ENCODE measurements at regions not wholly inside any gene's neighbourhood (a gene's known extent, or its start where the extent isn't known, plus 50 kb on each side); places are given as distances from the start of the nearest gene placed in this dataset.

- no peaks in the 10 kb centered on the region for H3K36me3 ChIP-seq
- H3K4me1 ChIP-seq: no peaks in the 10 kb centered on the region
- H3K4me3 ChIP-seq: no peak overlapping the region
- H3K27ac ChIP-seq: no peak overlapping the region
- H3K27me3 ChIP-seq: no peaks in the 10 kb centered on the region
- no peaks in the 10 kb centered on the region for H3K9me3 ChIP-seq
- no peak for DNase-seq (ENCODE audit: low spot score in 2 of 2)
- TF ChIP-seq CTCF (IDR thresholded peaks at IDR 0.05): no peak
- intact Hi-C loops (cut with DNase I): no loop called here
These were observed 56.6 kb upstream of the POU3F2 start for GRCh38 chr6:98777762-98778161.

- no peaks in the 10 kb centered on the region for H3K36me3 ChIP-seq
- no peak for TF ChIP-seq CTCF (IDR thresholded peaks at IDR 0.05)
- no peaks in the 10 kb centered on the region for H3K4me1 ChIP-seq
- no peak overlapping the region for H3K27ac ChIP-seq
- no peaks in the 10 kb centered on the region for H3K27me3 ChIP-seq
- DNase-seq (ENCODE audit: low spot score in 2 of 2): no peak
- intact Hi-C loops (cut with DNase I): no loop called here
- H3K4me3 ChIP-seq: no peak overlapping the region
- H3K9me3 ChIP-seq: no peaks in the 10 kb centered on the region
These were observed 54.8 kb upstream of the POU3F2 start for GRCh38 chr6:98779618-98780017.

- no peak for DNase-seq (ENCODE audit: low spot score in 2 of 2)
These were observed 51.6 kb upstream of the POU3F2 start for GRCh38 chr6:98782772-98783171.

GRCh38 chr6:98783578-98783977 is 50.8 kb upstream of the POU3F2 start:
- no peaks in the 10 kb centered on the region for H3K36me3 ChIP-seq
- H3K27me3 ChIP-seq: no peaks in the 10 kb centered on the region
- no peak overlapping the region for H3K27ac ChIP-seq
- H3K4me3 ChIP-seq: no peak overlapping the region
- intact Hi-C loops (cut with DNase I): no loop called here
- DNase-seq (ENCODE audit: low spot score in 2 of 2): no peak
- H3K9me3 ChIP-seq: no peaks in the 10 kb centered on the region
- no peaks in the 10 kb centered on the region for H3K4me1 ChIP-seq
- no peak for TF ChIP-seq CTCF (IDR thresholded peaks at IDR 0.05)

More at GRCh38 chr6:98782772-98783171, 51.6 kb upstream of the POU3F2 start:
- Histone ChIP-seq H3K36me3 (no peaks in the 10 kb centered on the region), H3K4me1 (no peaks in the 10 kb centered on the region), H3K4me3 (no peak overlapping the region), H3K27ac (no peak overlapping the region), H3K9me3 (no peaks in the 10 kb centered on the region), H3K27me3 (no peaks in the 10 kb centered on the region)
- no peak for TF ChIP-seq CTCF (IDR thresholded peaks at IDR 0.05)
- intact Hi-C loops (cut with DNase I): no loop called here
